Trophoblast cell (in vitro differentiated cells and primary cell): ENCODE measurements at regions not wholly inside any gene's neighbourhood (a gene's known extent, or its start where the extent isn't known, plus 50 kb on each side); places are given as distances from the start of the nearest gene placed in this dataset.
"Not testable (repeated sequence)": the region's sequence is repeated elsewhere in the genome, so short reads cannot be mapped to it uniquely, and the experiment has no call there.

ENCODE experiments used
- DNase-seq, 2 donors: peaks; one replicate each; pipeline ENCODE4 v3.0.0-alpha.2; 2016
- H2AFZ ChIP-seq: 2 replicates; pipeline ENCODE4 v1.6.1; 2013; ENCODE audit warnings: low read length, moderate library complexity, mild to moderate bottlenecking; ENCODE audit not compliant: insufficient read depth, poor library complexity
- H2AK5ac ChIP-seq: 2 replicates; pipeline ENCODE4 v1.6.1; 2013; ENCODE audit warnings: mild to moderate bottlenecking, low read length
- H2BK120ac ChIP-seq: 2 replicates; pipeline ENCODE4 v1.6.1; 2013; ENCODE audit warnings: low read length, mild to moderate bottlenecking, moderate library complexity; ENCODE audit not compliant: insufficient read depth, poor library complexity
- H2BK12ac ChIP-seq: 2 replicates; pipeline ENCODE4 v1.6.1; 2013; ENCODE audit warnings: mild to moderate bottlenecking, low read length, moderate library complexity
- H2BK5ac ChIP-seq: 2 replicates; pipeline ENCODE4 v1.6.1; 2013; ENCODE audit warnings: low read length, low read depth, moderate library complexity, mild to moderate bottlenecking; ENCODE audit not compliant: poor library complexity
- H3K14ac ChIP-seq: 2 replicates; pipeline ENCODE4 v1.6.1; 2013; ENCODE audit warnings: mild to moderate bottlenecking, low read length
- H3K18ac ChIP-seq: 2 replicates; pipeline ENCODE4 v1.6.1; 2013; ENCODE audit warnings: mild to moderate bottlenecking, low read length
- H3K23ac ChIP-seq: 2 replicates; pipeline ENCODE4 v1.6.1; 2013; ENCODE audit warnings: low read length
- H3K27ac ChIP-seq: 2 replicates; pipeline ENCODE4 v1.5.1; 2013; ENCODE audit warnings: low read depth, mild to moderate bottlenecking, inconsistent platforms, low read length, moderate library complexity
- H3K27me3 ChIP-seq: 2 replicates; pipeline ENCODE4 v1.6.1; 2013; ENCODE audit warnings: inconsistent platforms, mild to moderate bottlenecking, low read length, moderate library complexity; ENCODE audit not compliant: insufficient read depth
- H3K36me3 ChIP-seq, 2 experiments: 1 replicate in 1 of 2; 2 replicates in 1 of 2; pipeline ENCODE4 v1.6.1; 2013; ENCODE audit warnings: low read length in 2 of 2, mild to moderate bottlenecking in 2 of 2, moderate library complexity in 1 of 2; ENCODE audit not compliant: insufficient read depth in 2 of 2, control insufficient read depth in 1 of 2
- H3K4ac ChIP-seq: 2 replicates; pipeline ENCODE4 v1.6.1; 2013; ENCODE audit warnings: low read depth, mild to moderate bottlenecking, low read length, moderate library complexity
- H3K4me1 ChIP-seq, 2 experiments: 1 replicate in 1 of 2; 2 replicates in 1 of 2; pipeline ENCODE4 v1.6.1; 2013; ENCODE audit warnings: low read length in 2 of 2, mild to moderate bottlenecking in 2 of 2, moderate library complexity in 1 of 2; ENCODE audit not compliant: insufficient read depth in 2 of 2, control insufficient read depth in 1 of 2
- H3K4me2 ChIP-seq: 2 replicates; pipeline ENCODE4 v1.6.1; 2013; ENCODE audit warnings: inconsistent platforms, mild to moderate bottlenecking, low read length, moderate library complexity
- H3K4me3 ChIP-seq: 2 replicates; pipeline ENCODE4 v1.5.1; 2013; ENCODE audit warnings: mild to moderate bottlenecking, low read depth, low read length, inconsistent platforms
- H3K79me1 ChIP-seq: one replicate; pipeline ENCODE4 v1.6.1; 2013; ENCODE audit warnings: low read length
- H3K79me2 ChIP-seq: 2 replicates; pipeline ENCODE4 v1.6.1; 2013; ENCODE audit warnings: low read length, mild to moderate bottlenecking; ENCODE audit not compliant: control insufficient read depth, insufficient read depth, poor library complexity
- H3K9ac ChIP-seq: 2 replicates; pipeline ENCODE4 v1.6.1; 2013; ENCODE audit warnings: mild to moderate bottlenecking, low read length
- H3K9me3 ChIP-seq: 2 replicates; pipeline ENCODE4 v1.6.1; 2013; ENCODE audit warnings: low read depth, mild to moderate bottlenecking, control low read depth, inconsistent platforms, low read length; ENCODE audit not compliant: insufficient read depth
- H4K12ac ChIP-seq: 2 replicates; pipeline ENCODE4 v1.6.1; 2013; ENCODE audit warnings: low read depth, mild to moderate bottlenecking, low read length, moderate library complexity
- H4K8ac ChIP-seq: 2 replicates; pipeline ENCODE4 v1.6.1; 2013; ENCODE audit warnings: low read depth, mild to moderate bottlenecking, low read length, moderate library complexity
- H4K91ac ChIP-seq: one replicate; pipeline ENCODE4 v1.6.1; 2013; ENCODE audit warnings: low read depth, mild to moderate bottlenecking, low read length, moderate library complexity
- WGBS: extraction: QIAGEN DNeasy Blood & Tissue Kit; methylation state at CpG from one replicate; pipeline ENCODE4 v1.1.7; 2013; ENCODE audit warnings: missing lambda C conversion rate; ENCODE audit not compliant: insufficient read length, insufficient coverage; ENCODE audit errors: extremely low coverage; 5-methylcytosine and 5-hydroxymethylcytosine counted together

- Histone ChIP-seq H3K4me2 (no peak overlapping the region), H4K91ac (no peak overlapping the region), H3K9ac (no peak overlapping the region), H2AK5ac (no peak overlapping the region), H3K27me3 (no peaks in the 10 kb centered on the region), H4K8ac (no peak overlapping the region), H4K12ac (no peak overlapping the region), H2BK12ac (no peak overlapping the region), H3K14ac (no peak overlapping the region), H3K23ac (no peak overlapping the region), H3K4ac (no peak overlapping the region), H2BK120ac (no peak overlapping the region), H3K9me3 (no peaks in the 10 kb centered on the region), H3K36me3 (no peaks in the 10 kb centered on the region), H3K4me3 (no peak overlapping the region), H3K79me1 (no peaks in the 10 kb centered on the region), H3K79me2 (no peaks in the 10 kb centered on the region), H2AFZ (no peak overlapping the region), H3K18ac (no peak overlapping the region), H2BK5ac (no peak overlapping the region), H3K4me1 (no peaks in the 10 kb centered on the region), H3K27ac (no peak overlapping the region)
- no CpG with 5 or more reads among the region's 2 CpGs for WGBS
- no peak for DNase-seq
Measured at GRCh38 chr5:104019956-104020355, 457.4 kb upstream of the NUDT12 start.

- Histone ChIP-seq H3K14ac (no peak overlapping the region), H3K36me3 (no peaks in the 10 kb centered on the region), H3K4me1 (no peaks in the 10 kb centered on the region), H3K9me3 (no peaks in the 10 kb centered on the region), H2BK120ac (no peak overlapping the region), H2BK12ac (no peak overlapping the region), H3K4me3 (no peak overlapping the region), H4K12ac (no peak overlapping the region), H3K23ac (no peak overlapping the region), H3K27ac (no peak overlapping the region), H3K79me1 (no peaks in the 10 kb centered on the region), H2AK5ac (no peak overlapping the region), H3K79me2 (no peaks in the 10 kb centered on the region), H4K91ac (no peak overlapping the region), H3K9ac (no peak overlapping the region), H2BK5ac (no peak overlapping the region), H3K4me2 (no peak overlapping the region), H3K18ac (no peak overlapping the region), H3K4ac (no peak overlapping the region), H2AFZ (no peak overlapping the region), H3K27me3 (no peaks in the 10 kb centered on the region), H4K8ac (no peak overlapping the region)
- no peak for DNase-seq
Measured at GRCh38 chr5:104018299-104018698, 455.7 kb upstream of the NUDT12 start.

GRCh38 chr5:104016646-104017045 lies 454.1 kb upstream of the NUDT12 start:
- no peaks in the 10 kb centered on the region for H3K79me1 ChIP-seq
- H3K79me2 ChIP-seq, result no peaks in the 10 kb centered on the region
- H4K91ac ChIP-seq, result no peak overlapping the region
- H3K23ac ChIP-seq, result no peak overlapping the region
- no peak overlapping the region for H3K14ac ChIP-seq
- H2BK5ac ChIP-seq, result no peak overlapping the region
- H3K27me3 ChIP-seq, result no peaks in the 10 kb centered on the region
- no peak overlapping the region for H3K4me3 ChIP-seq
- H2BK120ac ChIP-seq, result no peak overlapping the region
- no peak overlapping the region for H3K9ac ChIP-seq
- no CpG with 5 or more reads among the region's 3 CpGs for WGBS
- H3K27ac ChIP-seq, result no peak overlapping the region
- H2AK5ac ChIP-seq, result no peak overlapping the region
- no peaks in the 10 kb centered on the region for H3K9me3 ChIP-seq
- no peak overlapping the region for H3K18ac ChIP-seq
- no peak overlapping the region for H4K12ac ChIP-seq
- no peak overlapping the region for H3K4me2 ChIP-seq
- no peak overlapping the region for H4K8ac ChIP-seq
- H3K4me1 ChIP-seq, result no peaks in the 10 kb centered on the region
- no peak overlapping the region for H2AFZ ChIP-seq
- H2BK12ac ChIP-seq, result no peak overlapping the region
- DNase-seq, result no peak
- no peak overlapping the region for H3K4ac ChIP-seq
- no peaks in the 10 kb centered on the region for H3K36me3 ChIP-seq

- Histone ChIP-seq H3K4ac (no peak overlapping the region), H3K36me3 (no peaks in the 10 kb centered on the region), H2BK12ac (no peak overlapping the region), H3K4me2 (no peak overlapping the region), H3K23ac (no peak overlapping the region), H2BK5ac (no peak overlapping the region), H3K27me3 (no peaks in the 10 kb centered on the region), H4K8ac (no peak overlapping the region), H3K4me1 (no peaks in the 10 kb centered on the region), H3K18ac (no peak overlapping the region), H3K4me3 (no peak overlapping the region), H3K9ac (no peak overlapping the region), H3K79me2 (no peaks in the 10 kb centered on the region), H2AFZ (no peak overlapping the region), H3K79me1 (no peaks in the 10 kb centered on the region), H3K14ac (no peak overlapping the region), H3K27ac (no peak overlapping the region), H4K91ac (no peak overlapping the region), H3K9me3 (no peaks in the 10 kb centered on the region), H2BK120ac (no peak overlapping the region), H4K12ac (no peak overlapping the region), H2AK5ac (no peak overlapping the region)
- no CpG with 5 or more reads among the region's 2 CpGs for WGBS
- DNase-seq, result no peak
Measured at GRCh38 chr5:104015765-104016164, 453.2 kb upstream of the NUDT12 start.

GRCh38 chr5:104002783-104003182 lies 440.2 kb upstream of the NUDT12 start:
- not testable (repeated sequence) for H3K27me3 ChIP-seq, DNase-seq, H3K14ac ChIP-seq, H3K79me2 ChIP-seq, H3K18ac ChIP-seq, H2BK12ac ChIP-seq, H3K4me3 ChIP-seq, H2BK5ac ChIP-seq, H2BK120ac ChIP-seq, H3K79me1 ChIP-seq, H2AFZ ChIP-seq, H4K8ac ChIP-seq, H3K4me2 ChIP-seq, H2AK5ac ChIP-seq, H4K91ac ChIP-seq, H3K23ac ChIP-seq, H4K12ac ChIP-seq, H3K9ac ChIP-seq, H3K4me1 ChIP-seq, H3K27ac ChIP-seq, H3K9me3 ChIP-seq, H3K36me3 ChIP-seq, H3K4ac ChIP-seq
- WGBS, result no CpG with 5 or more reads among the region's 4 CpGs
